Occipital lobe (tissue), 1 donor: ENCODE measurements at regions not wholly inside any gene's neighbourhood (a gene's known extent, or its start where the extent isn't known, plus 50 kb on each side); places are given as distances from the start of the nearest gene placed in this dataset.
"Not testable (repeated sequence)": the region's sequence is repeated elsewhere in the genome, so short reads cannot be mapped to it uniquely, and the experiment has no call there.

Experiments used
- DNase-seq: peaks from one replicate; lab custom pipeline; 2025; lab: John Stamatoyannopoulos, UW

DNA sequence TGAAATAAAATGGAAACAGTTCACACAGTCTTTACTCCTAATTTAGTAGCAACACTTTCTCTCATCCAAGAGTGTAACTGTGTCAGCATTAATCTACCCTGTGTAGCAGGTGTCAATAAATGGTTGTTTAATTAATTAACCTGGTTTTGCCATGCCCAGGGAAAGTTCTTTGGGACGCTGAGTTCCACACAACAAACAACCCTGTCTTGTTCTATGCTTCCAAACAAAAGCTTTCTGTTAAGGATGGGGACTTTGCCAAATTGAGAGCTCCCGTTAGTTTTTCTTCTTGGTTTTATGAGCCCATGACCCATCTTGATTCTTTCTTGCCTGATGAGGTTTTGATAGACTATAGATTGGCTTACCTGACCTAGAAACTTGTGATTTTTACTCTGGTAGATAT lies 530.1 kb downstream of the KCNJ2 start:
- no peak for DNase-seq

GRCh38 chr17:70702683-70703255 lies 533.4 kb downstream of the KCNJ2 start:
- no peak for DNase-seq

- DNase-seq = no peak
Observed at GRCh38 chr17:70709596-70709995, 540.3 kb downstream of the KCNJ2 start.

DNA sequence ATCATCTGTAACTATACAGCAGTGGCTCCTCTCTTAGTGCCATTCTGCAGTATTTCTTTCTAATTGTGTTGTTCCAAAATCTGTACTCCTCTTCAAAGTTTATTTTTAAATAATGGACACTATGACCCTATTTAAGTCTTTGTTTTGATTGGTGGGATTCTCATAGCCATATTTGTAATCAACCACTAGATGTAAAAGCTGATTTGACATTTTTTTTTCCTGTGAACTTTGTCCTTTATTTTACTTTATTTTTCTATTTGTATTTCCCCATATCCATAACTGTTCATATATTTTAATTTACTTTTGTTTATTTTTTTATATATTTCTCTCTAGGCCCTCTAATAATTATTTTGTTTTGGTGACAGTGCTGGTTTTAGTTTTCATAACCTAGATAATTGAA lies 544.4 kb downstream of the KCNJ2 start:
- DNase-seq = no peak

DNA sequence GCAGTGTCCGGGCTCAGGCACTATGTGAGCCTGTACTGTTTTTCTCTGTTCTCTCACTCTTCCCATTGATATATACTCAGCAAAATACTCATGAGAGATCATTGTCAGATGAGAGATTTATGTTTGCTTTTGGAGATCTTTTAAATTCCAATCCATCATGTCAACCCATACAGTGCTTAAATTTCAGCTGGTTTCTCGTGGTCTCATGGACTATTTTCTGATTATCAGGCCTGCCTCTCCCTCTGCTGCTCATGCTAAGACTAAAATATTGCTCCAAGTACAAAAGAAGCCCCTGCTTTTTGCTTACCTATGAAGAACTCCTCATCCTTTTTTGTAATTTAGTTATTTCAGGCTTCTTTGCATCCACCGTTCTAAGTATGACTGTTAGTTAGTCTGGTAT lies 547.2 kb downstream of the KCNJ2 start:
- DNase-seq = no peak

GRCh38 chr17:70717042-70717441 lies 547.7 kb downstream of the KCNJ2 start:
- DNase-seq = no peak

GRCh38 chr17:70736375-70736957 lies 567.1 kb downstream of the KCNJ2 start:
- DNase-seq = no peak

- no peak for DNase-seq
Observed at GRCh38 chr17:70739065-70739464, 569.7 kb downstream of the KCNJ2 start.

DNA sequence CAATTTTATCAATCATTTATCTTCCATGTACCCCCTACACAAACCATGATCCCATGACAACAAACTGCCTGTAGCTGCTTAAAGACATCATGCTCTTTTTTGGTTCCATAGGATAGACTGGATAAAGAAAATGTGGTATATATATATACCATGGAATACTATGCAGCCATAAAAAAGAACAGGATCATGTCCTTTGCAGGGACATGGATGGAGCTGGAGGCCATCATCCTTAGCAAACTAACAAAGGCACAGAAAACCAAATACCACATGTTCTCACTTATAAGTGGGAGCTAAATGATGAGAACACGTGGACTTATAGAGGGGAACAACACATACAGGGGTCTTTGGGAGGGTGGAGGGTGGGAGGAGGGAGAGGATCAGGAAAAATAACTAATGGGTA lies 577.2 kb downstream of the KCNJ2 start:
- not testable (repeated sequence) for DNase-seq

DNA sequence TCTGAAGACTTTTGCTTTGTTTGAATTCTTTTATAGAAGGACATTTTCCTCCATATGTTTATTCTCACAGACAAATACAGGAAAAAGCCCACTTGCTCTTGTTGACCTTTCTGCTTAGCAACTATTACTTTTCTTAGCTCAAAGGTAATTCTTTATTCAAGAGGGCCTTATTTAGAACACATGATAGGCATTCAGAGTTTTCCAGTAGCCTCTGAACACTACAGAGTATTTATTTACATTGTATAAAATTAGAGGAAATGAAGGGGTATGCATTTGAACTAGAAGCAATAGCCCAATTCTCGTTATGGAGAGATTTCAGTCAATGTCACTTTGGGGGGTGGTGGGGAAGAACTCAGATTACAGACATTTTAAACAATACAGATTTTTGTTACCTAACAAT lies 581.7 kb downstream of the KCNJ2 start:
- DNase-seq = no peak

DNA sequence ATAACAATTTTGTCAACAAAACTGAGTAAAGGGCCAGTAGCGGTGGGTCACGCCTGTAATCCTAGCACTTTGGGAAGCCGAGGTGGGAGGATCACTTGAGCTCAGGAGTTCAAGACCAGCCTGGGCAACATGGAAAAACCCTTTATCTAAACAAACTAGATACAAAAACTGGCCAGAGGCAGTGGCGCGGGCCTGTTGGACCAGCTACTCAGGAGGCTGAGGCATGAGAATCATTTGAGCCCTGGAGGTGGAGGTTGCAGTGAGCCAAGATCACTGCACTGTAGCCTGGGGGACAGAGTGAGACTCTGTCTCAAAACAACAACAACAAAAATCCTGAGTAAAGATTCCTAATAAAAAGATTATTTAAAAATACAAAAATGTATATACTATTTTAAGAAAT lies 583.1 kb downstream of the KCNJ2 start:
- not testable (repeated sequence) for DNase-seq

DNA sequence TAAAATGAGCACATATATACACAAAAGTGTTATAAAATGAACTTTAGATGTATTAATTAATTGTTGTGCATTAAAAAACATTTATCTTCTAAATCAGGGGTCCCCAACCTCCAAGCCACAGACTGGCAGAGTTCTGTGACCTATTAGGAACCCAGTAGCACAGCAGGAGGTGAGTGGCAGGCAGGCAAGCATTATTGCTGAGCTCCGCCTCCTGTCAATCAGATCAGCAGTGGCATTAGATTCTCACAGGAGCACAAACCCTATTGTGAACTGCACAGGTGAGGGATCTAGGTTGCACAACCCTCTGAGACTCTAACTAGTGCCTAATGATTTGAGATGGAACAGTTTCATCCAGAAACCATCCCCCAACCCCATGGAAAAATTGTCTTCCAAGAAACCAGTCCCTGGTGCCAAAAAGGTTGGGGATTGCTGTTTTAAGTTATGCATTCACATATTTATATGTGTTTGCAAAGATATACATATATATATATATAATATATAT lies 583.7 kb downstream of the KCNJ2 start:
- DNase-seq = no peak

GRCh38 chr17:70763018-70763417 lies 593.7 kb downstream of the KCNJ2 start:
- DNase-seq = no peak

GRCh38 chr17:70767102-70767701 lies 597.9 kb downstream of the KCNJ2 start:
- DNase-seq = no peak

DNA sequence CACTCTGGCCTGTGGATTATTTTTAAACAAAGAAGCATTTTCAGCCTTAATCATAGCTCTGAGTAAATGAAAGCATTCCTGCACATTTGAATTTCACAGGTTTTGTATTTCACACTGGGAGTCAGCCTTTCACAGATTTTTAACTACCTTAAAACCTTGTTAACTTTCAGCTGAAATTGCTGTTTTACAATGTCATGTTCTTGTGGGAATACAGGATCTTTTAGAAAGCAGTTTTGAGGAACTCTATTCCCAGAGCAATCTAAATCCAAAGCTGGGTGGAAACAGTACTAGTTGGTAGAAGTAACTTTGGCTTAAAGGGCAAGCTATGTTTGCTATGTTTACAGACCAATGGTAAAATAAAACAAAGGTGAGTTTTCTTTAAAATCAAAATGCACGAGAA lies 600.6 kb downstream of the KCNJ2 start:
- DNase-seq = no peak

DNA sequence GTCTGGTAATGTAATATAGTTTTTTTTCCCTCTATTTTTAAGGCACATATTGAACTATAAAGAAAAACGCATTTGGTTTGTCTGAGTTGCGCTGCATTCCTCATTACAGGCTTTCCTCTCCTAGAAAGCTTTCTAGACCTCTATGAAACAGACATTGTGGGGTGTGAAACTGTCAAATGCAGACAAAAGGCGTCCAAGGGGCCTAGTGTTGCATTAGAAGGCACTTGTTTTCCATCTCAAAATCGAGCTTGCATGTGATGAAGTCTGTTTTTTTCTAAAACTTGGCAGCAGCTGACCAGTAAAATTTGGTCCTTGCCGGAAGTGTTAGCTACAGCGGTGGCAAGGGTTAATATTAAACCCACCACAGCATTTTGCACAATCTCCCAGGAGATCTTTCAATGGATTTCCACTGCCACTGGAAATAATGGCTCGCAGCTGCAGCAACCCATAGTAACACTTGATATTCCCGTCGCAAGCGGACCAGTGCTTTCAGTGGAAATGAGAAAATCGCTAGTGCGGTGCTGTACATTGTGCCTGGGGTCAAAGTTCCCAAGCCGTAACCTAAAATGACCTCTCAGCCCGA lies 602.6 kb downstream of the KCNJ2 start:
- DNase-seq = no peak

GRCh38 chr17:70772761-70773160 lies 603.4 kb downstream of the KCNJ2 start:
- no peak for DNase-seq

GRCh38 chr17:70773258-70773657 lies 603.9 kb downstream of the KCNJ2 start:
- DNase-seq = no peak

DNA sequence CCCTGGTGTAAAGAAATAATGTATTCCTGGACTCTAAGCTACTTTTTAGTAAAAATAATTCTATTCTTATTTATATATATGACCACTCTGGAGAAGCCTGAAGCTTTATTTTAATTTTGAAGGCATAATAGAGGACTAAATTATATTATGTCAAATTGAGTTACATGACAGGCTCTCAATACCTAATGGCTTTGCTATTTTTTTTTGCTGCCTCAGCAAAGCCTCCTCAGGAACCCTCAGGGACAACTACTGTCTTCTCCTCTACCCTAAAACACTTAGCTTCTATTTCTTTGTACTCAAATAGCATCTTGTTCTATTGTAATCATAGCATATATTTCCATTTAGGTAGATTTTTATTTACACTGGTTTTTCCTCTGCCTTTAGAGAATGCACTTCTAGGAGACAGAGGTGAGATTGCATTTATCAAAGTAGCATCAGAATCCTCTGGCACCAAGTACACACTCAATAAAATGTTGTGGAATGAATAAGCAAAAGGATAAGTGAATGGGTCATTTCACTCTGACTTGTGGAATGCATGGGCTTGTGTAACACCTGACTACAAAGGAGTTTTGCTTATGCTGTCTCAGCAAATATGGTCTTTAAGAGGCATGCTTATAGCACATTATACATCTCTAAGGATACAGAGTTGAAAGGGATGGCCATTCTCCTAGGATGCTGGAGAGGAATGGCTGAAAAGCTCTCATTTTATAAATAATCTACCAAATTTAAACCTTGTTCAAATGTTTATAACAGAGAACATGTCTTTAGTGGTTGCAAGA lies 605.2 kb downstream of the KCNJ2 start:
- DNase-seq = no peak

DNA sequence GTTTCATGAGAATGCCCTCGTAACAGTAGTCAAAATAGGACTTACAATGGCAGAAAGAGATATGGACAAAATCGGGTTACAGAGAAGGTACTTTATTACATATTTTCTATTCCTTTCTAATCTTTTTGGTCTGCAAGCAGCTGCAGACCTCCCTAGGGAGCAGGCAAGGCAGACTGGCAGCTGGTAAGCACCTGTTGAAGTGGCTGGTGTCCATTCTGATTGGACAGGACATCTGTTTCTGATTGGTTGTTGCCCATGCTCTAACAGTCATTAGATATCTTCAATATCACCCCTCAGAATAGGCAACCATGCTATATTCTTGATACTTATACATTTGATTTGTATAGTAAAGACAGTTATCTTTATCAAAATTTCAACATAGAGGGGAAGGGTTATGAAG lies 606.3 kb downstream of the KCNJ2 start:
- no peak for DNase-seq

DNA sequence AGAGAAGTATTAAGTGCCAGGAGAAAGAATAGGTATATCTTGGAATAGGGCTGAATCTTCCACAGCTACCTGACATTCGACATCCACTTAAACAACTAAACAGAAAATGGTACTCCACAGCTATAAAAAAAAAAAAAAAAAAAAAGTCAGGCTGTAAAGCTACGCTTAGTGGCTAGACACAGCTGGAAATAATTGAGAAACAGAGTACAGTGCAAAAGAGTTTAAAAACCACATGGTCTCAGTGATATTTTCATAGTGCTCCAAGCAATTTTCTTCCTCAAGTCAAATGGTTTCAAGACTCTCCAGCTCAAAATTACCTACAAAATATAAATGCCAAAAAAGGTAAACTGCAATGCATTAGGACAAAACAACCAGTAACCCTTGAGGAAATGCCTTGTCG lies 607.1 kb downstream of the KCNJ2 start:
- no peak for DNase-seq

- no peak for DNase-seq
Observed at GRCh38 chr17:70780031-70780430, 610.7 kb downstream of the KCNJ2 start.
